ENCODE measurements at regions not wholly inside any gene's neighbourhood (a gene's known extent, or its start where the extent isn't known, plus 50 kb on each side); places are given as distances from the start of the nearest gene placed in this dataset.

DNA sequence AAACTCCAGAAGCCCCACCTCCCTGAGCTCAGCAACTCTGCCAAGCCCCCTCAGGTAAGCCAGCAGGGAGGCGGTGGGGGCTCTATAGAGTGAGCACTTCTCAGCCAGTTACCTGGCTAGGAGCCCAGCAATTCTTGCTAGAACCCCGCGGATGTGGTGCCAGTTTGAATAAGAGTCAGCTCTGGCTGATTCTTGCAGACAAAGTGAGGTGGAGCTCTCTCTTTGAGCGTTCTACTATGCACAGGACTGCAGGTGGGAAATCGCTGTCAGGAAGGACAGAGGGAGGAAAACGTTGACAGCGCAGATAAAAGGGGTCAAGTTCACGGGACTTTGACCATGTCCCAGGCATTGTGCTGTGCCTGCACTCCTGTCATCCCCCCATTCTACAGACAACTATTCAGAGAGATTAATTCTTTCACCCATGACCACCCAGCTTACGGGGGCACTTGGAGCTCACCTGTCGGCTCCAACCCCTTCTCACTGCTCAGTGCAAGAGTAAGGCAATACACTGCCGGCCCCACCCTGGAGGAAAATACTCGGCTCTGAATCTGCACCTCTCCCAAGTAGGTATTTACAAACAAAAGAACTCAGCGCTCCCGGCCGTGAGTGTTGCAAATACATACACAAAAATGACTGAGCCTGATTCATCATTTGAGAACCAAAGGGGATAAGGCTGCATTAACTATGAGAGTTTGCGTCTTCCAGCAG lies 92.9 kb downstream of the ANKRD60 start:
- Histone ChIP-seq H3K4me3 (peak overlapping the region in 2 of 3 donors; percentile 11 to 22), H3K27me3 (peaks cover 0 to 10% of the 10 kb centered on the region in 2 donors), H3K4me1 (no peaks in the 10 kb centered on the region), H3K36me3 (no peaks in the 10 kb centered on the region), H3K27ac (no peak overlapping the region), H3K9me3 (no peaks in the 10 kb centered on the region)
- peak in 1 of 2 donors; percentile 17 for DNase-seq (ENCODE audit: low spot score in 2 of 2)
- TF ChIP-seq, protein P1, sequence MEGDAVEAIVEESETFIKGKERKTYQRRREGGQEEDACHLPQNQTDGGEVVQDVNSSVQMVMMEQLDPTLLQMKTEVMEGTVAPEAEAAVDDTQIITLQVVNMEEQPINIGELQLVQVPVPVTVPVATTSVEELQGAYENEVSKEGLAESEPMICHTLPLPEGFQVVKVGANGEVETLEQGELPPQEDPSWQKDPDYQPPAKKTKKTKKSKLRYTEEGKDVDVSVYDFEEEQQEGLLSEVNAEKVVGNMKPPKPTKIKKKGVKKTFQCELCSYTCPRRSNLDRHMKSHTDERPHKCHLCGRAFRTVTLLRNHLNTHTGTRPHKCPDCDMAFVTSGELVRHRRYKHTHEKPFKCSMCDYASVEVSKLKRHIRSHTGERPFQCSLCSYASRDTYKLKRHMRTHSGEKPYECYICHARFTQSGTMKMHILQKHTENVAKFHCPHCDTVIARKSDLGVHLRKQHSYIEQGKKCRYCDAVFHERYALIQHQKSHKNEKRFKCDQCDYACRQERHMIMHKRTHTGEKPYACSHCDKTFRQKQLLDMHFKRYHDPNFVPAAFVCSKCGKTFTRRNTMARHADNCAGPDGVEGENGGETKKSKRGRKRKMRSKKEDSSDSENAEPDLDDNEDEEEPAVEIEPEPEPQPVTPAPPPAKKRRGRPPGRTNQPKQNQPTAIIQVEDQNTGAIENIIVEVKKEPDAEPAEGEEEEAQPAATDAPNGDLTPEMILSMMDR (IDR thresholded peaks at IDR 0.05) = no peak
- TF ChIP-seq POLR2A (IDR thresholded peaks at IDR 0.05) (no peak), POLR2AphosphoS5 (IDR thresholded peaks at IDR 0.05) (no peak)
- intact Hi-C loops (cut with DNase I; ENCODE audit: low total_unique reads) = no loop called here

- no peak for DNase-seq (ENCODE audit: low spot score in 2 of 2)
- TF ChIP-seq, protein P1 (IDR thresholded peaks at IDR 0.05) = no peak
- TF ChIP-seq POLR2AphosphoS5 (IDR thresholded peaks at IDR 0.05) = no peak
- TF ChIP-seq POLR2A (IDR thresholded peaks at IDR 0.05) = no peak
- Histone ChIP-seq H3K27me3 (peaks cover 0 to 10% of the 10 kb centered on the region in 2 donors), H3K27ac (no peak overlapping the region), H3K36me3 (no peaks in the 10 kb centered on the region), H3K4me1 (peaks cover 0 to 2% of the 10 kb centered on the region in 2 donors), H3K9me3 (no peaks in the 10 kb centered on the region), H3K4me3 (no peak overlapping the region)
- intact Hi-C loops (cut with DNase I; ENCODE audit: low total_unique reads) = loop anchor here (5.0 kb wide), 2 partner anchors 201 to 1176 kb away; no protein-coding TSS in a partner anchor
These were observed 95.2 kb downstream of the ANKRD60 start for GRCh38 chr20:58133020-58133808.

- TF ChIP-seq, protein P1 (IDR thresholded peaks at IDR 0.05) = no peak
- no peak for TF ChIP-seq POLR2AphosphoS5 (IDR thresholded peaks at IDR 0.05)
- no peak for TF ChIP-seq POLR2A (IDR thresholded peaks at IDR 0.05)
- peaks cover 0 to 6% of the 10 kb centered on the region in 2 donors for H3K4me1 ChIP-seq
- H3K4me3 ChIP-seq = peak overlapping the region in 1 of 3 donors; percentile 6
- no peak overlapping the region for H3K27ac ChIP-seq
- H3K36me3 ChIP-seq = no peaks in the 10 kb centered on the region
- peaks cover under 1 to 3% of the 10 kb centered on the region in 2 donors for H3K9me3 ChIP-seq
- intact Hi-C loops (cut with DNase I; ENCODE audit: low total_unique reads) = loop anchor here (5.0 kb wide), 2 partner anchors 199 to 1174 kb away; no protein-coding TSS in a partner anchor
- H3K27me3 ChIP-seq = no peaks in the 10 kb centered on the region
- DNase-seq (ENCODE audit: low spot score in 2 of 2) = peak in 1 of 2 donors; percentile 13
These were observed 96.8 kb downstream of the ANKRD60 start for GRCh38 chr20:58131551-58132142.

- intact Hi-C loops (cut with DNase I; ENCODE audit: low total_unique reads) = loop anchor here (5.0 kb wide), 2 partner anchors 199 to 1174 kb away; no protein-coding TSS in a partner anchor
- DNase-seq (ENCODE audit: low spot score in 2 of 2) = no peak
- Histone ChIP-seq H3K9me3 (peaks cover 6 to 8% of the 10 kb centered on the region in 2 donors), H3K4me1 (peaks cover 0 to 6% of the 10 kb centered on the region in 2 donors), H3K27ac (no peak overlapping the region), H3K4me3 (peak overlapping the region in 1 of 3 donors; percentile 6), H3K36me3 (no peaks in the 10 kb centered on the region), H3K27me3 (no peaks in the 10 kb centered on the region)
- TF ChIP-seq, protein P1 (IDR thresholded peaks at IDR 0.05) = no peak
- no peak for TF ChIP-seq POLR2A (IDR thresholded peaks at IDR 0.05)
- TF ChIP-seq POLR2AphosphoS5 (IDR thresholded peaks at IDR 0.05) = no peak
These were observed 97.3 kb downstream of the ANKRD60 start for GRCh38 chr20:58131151-58131550.

Data from breast epithelium (tissue), 4 donors.